ENCODE measurements at regions not wholly inside any gene's neighbourhood (a gene's known extent, or its start where the extent isn't known, plus 50 kb on each side); places are given as distances from the start of the nearest gene placed in this dataset.

GRCh38 chr4:112938461-112939058, 110.9 kb upstream of the ANK2 start:
- TF ChIP-seq POLR2A (IDR thresholded peaks at IDR 0.05; ENCODE audit: extremely low read depth, insufficient read length) (no peak), CTCF (IDR thresholded peaks at IDR 0.05; ENCODE audit: low read depth, low read length) (peak; percentile 50), MAX (IDR thresholded peaks at IDR 0.05; ENCODE audit: low read depth, low read length) (no peak), MYC (IDR thresholded peaks at IDR 0.05; ENCODE audit: low read depth, low read length) (no peak)

Measured in NB4 (cell line).